Thyroid gland (tissue), 4 donors: ENCODE measurements at regions not wholly inside any gene's neighbourhood (a gene's known extent, or its start where the extent isn't known, plus 50 kb on each side); places are given as distances from the start of the nearest gene placed in this dataset.

Experiments
- DNase-seq, 2 donors: peaks; one replicate each; pipeline ENCODE4 v3.0.0-alpha.2; 2019
- H3K27ac ChIP-seq, 3 donors: fragments of 200-600 bp; sonication (generic); 1 replicate in 2 of 3; 2 replicates in 1 of 3; pipeline ENCODE4 v1.5.1; 2016 to 2019; ENCODE audit warnings: mild to moderate bottlenecking in 1 of 3, moderate library complexity in 1 of 3
- H3K27me3 ChIP-seq: fragments of 200-600 bp; sonication (generic); one replicate; pipeline ENCODE4 v1.5.1; 2019
- H3K36me3 ChIP-seq, 2 donors: fragments of 200-600 bp; sonication (generic); one replicate each; pipeline ENCODE4 v1.5.1; 2016 to 2019
- H3K4me1 ChIP-seq, 2 donors: fragments of 200-600 bp; sonication (generic); one replicate each; pipeline ENCODE4 v1.5.1; 2017 to 2019
- H3K4me3 ChIP-seq, 3 donors: fragments of 200-600 bp; sonication (generic); replicated peaks in 1 of 3; 1 replicate in 2 of 3; 2 replicates in 1 of 3; pipeline ENCODE4 v1.5.1; 2016; ENCODE audit warnings: mild to moderate bottlenecking in 1 of 3
- H3K9me3 ChIP-seq: fragments of 200-600 bp; sonication (generic); one replicate; pipeline ENCODE4 v1.5.1; 2017
- POLR2A ChIP-seq, 2 donors: fragments of 450-650 bp; IDR thresholded peaks; one replicate each; pipeline ENCODE4 v1.6.1; 2017; ENCODE audit warnings: antibody characterized with exemption in 2 of 2, mild to moderate bottlenecking in 2 of 2, moderate library complexity in 1 of 2
- WGBS, 2 donors: methylation state at CpG; one replicate each; pipeline ENCODE4 v1.1.5; 2017; 5-methylcytosine and 5-hydroxymethylcytosine counted together
- intact Hi-C: fragments of 100-400 bp; cut with DNase I; formaldehyde crosslinking; loops from one replicate; pipeline ENCODE4 v1.15.1; 2023
- TF ChIP-seq, protein P1 (sequence below), 6 experiments: fragments of 200-600 bp in 3 of 6; fragments of 450-650 bp in 3 of 6; sonication (generic) in 3 of 6; IDR thresholded peaks; one replicate each; pipeline ENCODE4 v1.5.1; 2016 to 2019; ENCODE audit warnings: antibody characterized with exemption in 6 of 6, mild to moderate bottlenecking in 2 of 6, inconsistent platforms in 1 of 6, moderate library complexity in 1 of 6

DNA sequence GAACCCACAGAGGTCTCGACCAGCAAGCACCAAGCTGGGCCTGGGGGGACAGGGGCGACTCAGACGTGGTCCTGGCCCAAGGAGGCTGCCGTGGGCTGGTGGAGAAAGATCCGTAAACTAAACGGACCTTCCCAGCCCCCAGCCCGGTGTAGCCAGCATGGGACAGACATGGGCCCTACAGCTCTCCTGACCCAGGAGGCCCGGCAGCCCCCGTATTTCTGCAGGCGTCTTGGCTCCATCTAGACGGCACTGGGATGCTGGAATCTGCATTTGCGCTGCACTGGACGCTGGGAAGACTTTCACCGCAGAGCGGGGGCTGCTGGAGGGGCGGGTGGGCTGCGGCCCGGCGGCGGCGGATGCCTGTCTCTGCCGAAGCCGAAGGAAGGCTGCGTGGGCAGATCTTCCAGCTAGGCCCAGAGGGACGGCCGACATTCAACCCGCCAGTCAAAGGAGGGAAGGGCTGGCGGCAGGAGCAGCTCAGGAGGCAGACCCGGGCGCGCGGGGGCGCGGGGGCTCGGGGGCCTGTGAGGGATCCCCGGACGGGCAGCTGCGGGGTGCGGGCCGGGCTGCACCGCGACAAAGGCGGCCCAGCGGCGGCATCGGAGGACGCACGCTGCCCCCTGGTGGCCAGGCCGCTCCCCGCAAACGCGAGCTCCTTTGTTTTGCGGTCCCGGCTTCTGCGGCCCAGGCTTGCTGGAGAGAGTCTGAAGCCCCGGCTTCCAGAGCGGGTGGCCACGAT is 266.2 kb downstream of the NSG2 start:
- peaks cover 4 to 8% of the 10 kb centered on the region in 2 donors for H3K4me1 ChIP-seq
- DNase-seq, result peak; percentile 60 to 67
- H3K9me3 ChIP-seq, result no peaks in the 10 kb centered on the region
- peak overlapping the region in 1 of 3 donors; percentile 23 for H3K4me3 ChIP-seq
- H3K27ac ChIP-seq, result no peak overlapping the region
- WGBS, 2 donors, result 8 to 16% methylated on average over 20 to 33 of the region's 58 CpGs
- peaks cover 3% of the 10 kb centered on the region for H3K27me3 ChIP-seq
- intact Hi-C loops, result loop anchor here (5.0 kb wide), 2 partner anchors 264 to 694 kb away; partner anchors contain the start of genes BOD1 and NSG2
- TF ChIP-seq, protein P1, sequence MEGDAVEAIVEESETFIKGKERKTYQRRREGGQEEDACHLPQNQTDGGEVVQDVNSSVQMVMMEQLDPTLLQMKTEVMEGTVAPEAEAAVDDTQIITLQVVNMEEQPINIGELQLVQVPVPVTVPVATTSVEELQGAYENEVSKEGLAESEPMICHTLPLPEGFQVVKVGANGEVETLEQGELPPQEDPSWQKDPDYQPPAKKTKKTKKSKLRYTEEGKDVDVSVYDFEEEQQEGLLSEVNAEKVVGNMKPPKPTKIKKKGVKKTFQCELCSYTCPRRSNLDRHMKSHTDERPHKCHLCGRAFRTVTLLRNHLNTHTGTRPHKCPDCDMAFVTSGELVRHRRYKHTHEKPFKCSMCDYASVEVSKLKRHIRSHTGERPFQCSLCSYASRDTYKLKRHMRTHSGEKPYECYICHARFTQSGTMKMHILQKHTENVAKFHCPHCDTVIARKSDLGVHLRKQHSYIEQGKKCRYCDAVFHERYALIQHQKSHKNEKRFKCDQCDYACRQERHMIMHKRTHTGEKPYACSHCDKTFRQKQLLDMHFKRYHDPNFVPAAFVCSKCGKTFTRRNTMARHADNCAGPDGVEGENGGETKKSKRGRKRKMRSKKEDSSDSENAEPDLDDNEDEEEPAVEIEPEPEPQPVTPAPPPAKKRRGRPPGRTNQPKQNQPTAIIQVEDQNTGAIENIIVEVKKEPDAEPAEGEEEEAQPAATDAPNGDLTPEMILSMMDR (IDR thresholded peaks at IDR 0.05), result peak; percentile 39 to 93 (median 70)
- TF ChIP-seq POLR2A (IDR thresholded peaks at IDR 0.05), result no peak
- no peaks in the 10 kb centered on the region for H3K36me3 ChIP-seq

DNA sequence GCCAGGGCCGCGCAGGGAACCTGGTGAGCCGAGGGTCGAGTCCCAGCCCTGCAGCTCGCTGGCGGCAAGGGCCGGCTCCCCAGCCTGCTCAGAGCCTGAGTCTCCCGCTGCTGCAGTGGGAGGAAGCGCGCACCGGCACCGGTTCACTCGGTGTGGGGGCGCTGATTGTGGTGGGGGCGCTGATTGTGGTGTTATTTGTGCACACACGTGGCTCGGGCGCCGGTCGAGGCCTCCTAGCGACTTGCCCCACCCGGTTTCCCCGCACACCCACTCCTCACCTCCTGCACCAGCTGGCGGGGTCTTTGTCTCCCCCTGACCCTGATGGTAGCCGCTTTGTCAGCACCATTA is 266.7 kb downstream of the NSG2 start:
- Histone ChIP-seq H3K27ac (no peak overlapping the region), H3K9me3 (no peaks in the 10 kb centered on the region), H3K4me1 (peaks cover 4 to 8% of the 10 kb centered on the region in 2 donors), H3K4me3 (peak overlapping the region in 1 of 3 donors; percentile 23), H3K27me3 (peaks cover 3% of the 10 kb centered on the region), H3K36me3 (no peaks in the 10 kb centered on the region)
- no peak for DNase-seq
- WGBS, 2 donors, result 47 to 70% methylated on average over 5 to 12 of the region's 25 CpGs
- intact Hi-C loops, result loop anchor here (5.0 kb wide), 2 partner anchors 265 to 695 kb away; partner anchors contain the start of genes BOD1 and NSG2
- TF ChIP-seq, protein P1 (IDR thresholded peaks at IDR 0.05), result peak in 1 of 6 experiments; percentile 1
- no peak for TF ChIP-seq POLR2A (IDR thresholded peaks at IDR 0.05)

DNA sequence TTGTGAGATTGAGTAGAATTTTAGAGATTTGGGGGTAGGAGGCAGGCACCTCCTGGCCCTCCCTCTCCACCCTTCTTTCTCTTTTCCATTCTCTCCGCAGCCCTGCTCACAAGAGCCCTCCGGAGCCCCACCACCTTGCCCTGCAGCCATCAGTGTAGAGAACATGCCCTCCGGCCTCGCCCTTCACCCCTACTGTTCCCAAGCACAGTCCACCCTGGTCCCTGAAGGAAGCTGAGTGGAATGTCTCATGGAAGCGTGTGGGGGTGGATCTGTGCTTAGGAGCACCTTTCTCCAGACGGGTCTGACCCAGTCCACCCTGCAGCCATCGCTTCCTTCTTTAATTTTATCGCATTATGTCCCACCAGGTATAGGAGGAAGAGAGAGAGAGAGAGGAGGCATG is 267.1 kb downstream of the NSG2 start:
- H3K27ac ChIP-seq, result no peak overlapping the region
- H3K27me3 ChIP-seq, result peaks cover 3% of the 10 kb centered on the region
- WGBS, 2 donors, result 80 to 84% methylated on average over 8 of the region's 8 CpGs
- DNase-seq, result no peak
- H3K4me1 ChIP-seq, result peaks cover 4 to 8% of the 10 kb centered on the region in 2 donors
- no peaks in the 10 kb centered on the region for H3K36me3 ChIP-seq
- intact Hi-C loops, result loop anchor here (5.0 kb wide), 2 partner anchors 265 to 695 kb away; partner anchors contain the start of genes BOD1 and NSG2
- TF ChIP-seq POLR2A (IDR thresholded peaks at IDR 0.05), result no peak
- TF ChIP-seq, protein P1 (IDR thresholded peaks at IDR 0.05), result no peak
- H3K9me3 ChIP-seq, result no peaks in the 10 kb centered on the region
- H3K4me3 ChIP-seq, result no peak overlapping the region

DNA sequence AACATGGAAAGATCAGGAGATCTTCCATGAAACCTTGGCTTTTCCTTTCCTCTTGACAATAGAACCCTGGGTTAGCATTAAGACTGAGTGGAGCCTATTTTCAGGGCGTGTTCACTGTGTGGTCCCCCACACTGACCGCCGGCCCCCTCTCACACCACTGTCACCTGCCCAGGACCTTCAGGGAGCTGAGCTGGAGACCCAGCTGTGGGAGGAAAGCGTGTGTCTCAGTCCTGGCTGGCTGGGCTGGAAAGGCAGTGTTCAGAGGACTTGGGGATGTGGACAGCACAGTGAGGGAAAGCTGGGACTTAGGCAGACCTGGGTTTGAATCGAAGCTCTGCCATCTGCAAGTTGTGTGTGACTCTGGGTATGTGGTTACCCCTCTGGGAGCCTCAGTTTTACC is 268.1 kb downstream of the NSG2 start:
- intact Hi-C loops, result loop anchor here (5.0 kb wide), 2 partner anchors 266 to 696 kb away; partner anchors contain the start of genes BOD1 and NSG2

More for the DNA sequence above, 268.1 kb downstream of the NSG2 start:
- Histone ChIP-seq H3K27ac (no peak overlapping the region), H3K27me3 (peaks cover 3% of the 10 kb centered on the region), H3K4me3 (no peak overlapping the region), H3K9me3 (no peaks in the 10 kb centered on the region), H3K4me1 (peaks cover 4 to 8% of the 10 kb centered on the region in 2 donors), H3K36me3 (no peaks in the 10 kb centered on the region)
- no peak for DNase-seq
- TF ChIP-seq, protein P1 (IDR thresholded peaks at IDR 0.05), result no peak
- TF ChIP-seq POLR2A (IDR thresholded peaks at IDR 0.05), result no peak
- WGBS, 2 donors, result 90 to 92% methylated on average over 5 of the region's 5 CpGs
